ENCODE measurements at regions not wholly inside any gene's neighbourhood (a gene's known extent, or its start where the extent isn't known, plus 50 kb on each side); places are given as distances from the start of the nearest gene placed in this dataset.
"Not testable (repeated sequence)": the region's sequence is repeated elsewhere in the genome, so short reads cannot be mapped to it uniquely, and the experiment has no call there.

DNA sequence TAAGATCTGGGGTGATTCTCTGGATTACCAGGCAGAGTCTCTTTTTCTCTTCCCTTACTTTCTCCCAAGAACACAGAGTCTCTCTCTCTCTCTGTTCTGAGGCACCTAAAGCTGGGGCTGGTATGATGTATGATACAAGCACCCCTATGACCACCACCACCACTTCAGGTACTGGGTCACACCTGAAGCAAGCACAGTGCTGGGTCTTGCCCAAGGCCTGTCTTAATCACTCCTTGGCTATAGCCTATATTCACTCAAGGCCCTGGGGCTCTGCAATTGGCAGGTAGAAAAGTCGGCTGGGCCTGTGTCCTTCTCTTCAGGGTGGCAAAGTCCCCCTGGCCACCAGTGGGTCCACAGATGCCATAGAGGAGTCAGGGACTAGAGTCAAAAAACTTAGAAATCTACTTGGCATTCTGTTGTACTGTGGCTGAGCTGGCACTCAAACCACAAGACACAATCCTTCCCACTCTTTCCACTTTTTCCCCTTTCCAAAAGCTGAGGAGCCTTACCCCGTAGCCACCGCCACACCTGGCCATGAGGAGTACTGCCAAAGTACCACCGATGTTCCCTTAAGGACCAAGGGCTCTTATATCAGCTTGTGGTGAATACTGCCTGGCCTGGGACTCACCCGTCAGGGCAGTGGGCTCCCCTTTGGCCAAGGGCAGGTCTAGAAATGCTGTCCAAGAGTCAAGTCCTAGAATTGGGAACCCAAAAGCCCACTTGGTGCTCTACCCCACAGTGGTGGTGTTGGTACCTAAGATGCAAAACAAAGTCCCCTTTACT is 159.2 kb downstream of the POTEM start:
- not testable (repeated sequence) for TF ChIP-seq ZNF274 (IDR thresholded peaks at IDR 0.05; ENCODE audit: borderline replicate concordance, extremely low read depth, low read length); TAF1 (IDR thresholded peaks at IDR 0.05; ENCODE audit: low read depth, low read length); EZH2 (IDR thresholded peaks at IDR 0.05; ENCODE audit: low read depth, low read length, severe bottlenecking)
- TF ChIP-seq, protein P1, sequence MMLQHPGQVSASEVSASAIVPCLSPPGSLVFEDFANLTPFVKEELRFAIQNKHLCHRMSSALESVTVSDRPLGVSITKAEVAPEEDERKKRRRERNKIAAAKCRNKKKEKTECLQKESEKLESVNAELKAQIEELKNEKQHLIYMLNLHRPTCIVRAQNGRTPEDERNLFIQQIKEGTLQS (IDR thresholded peaks at IDR 0.05; ENCODE audit: insufficient read depth, low read depth, low read length) = not testable (repeated sequence)
- TF ChIP-seq, protein P2, sequence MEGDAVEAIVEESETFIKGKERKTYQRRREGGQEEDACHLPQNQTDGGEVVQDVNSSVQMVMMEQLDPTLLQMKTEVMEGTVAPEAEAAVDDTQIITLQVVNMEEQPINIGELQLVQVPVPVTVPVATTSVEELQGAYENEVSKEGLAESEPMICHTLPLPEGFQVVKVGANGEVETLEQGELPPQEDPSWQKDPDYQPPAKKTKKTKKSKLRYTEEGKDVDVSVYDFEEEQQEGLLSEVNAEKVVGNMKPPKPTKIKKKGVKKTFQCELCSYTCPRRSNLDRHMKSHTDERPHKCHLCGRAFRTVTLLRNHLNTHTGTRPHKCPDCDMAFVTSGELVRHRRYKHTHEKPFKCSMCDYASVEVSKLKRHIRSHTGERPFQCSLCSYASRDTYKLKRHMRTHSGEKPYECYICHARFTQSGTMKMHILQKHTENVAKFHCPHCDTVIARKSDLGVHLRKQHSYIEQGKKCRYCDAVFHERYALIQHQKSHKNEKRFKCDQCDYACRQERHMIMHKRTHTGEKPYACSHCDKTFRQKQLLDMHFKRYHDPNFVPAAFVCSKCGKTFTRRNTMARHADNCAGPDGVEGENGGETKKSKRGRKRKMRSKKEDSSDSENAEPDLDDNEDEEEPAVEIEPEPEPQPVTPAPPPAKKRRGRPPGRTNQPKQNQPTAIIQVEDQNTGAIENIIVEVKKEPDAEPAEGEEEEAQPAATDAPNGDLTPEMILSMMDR (IDR thresholded peaks at IDR 0.05; ENCODE audit: control extremely low read depth in 1 of 3, insufficient read depth in 1 of 3, low read depth in 1 of 3, low read length in 3 of 3) = not testable (repeated sequence)
